Cortex of kidney (tissue), 1 donor: ENCODE measurements at regions not wholly inside any gene's neighbourhood (a gene's known extent, or its start where the extent isn't known, plus 50 kb on each side); places are given as distances from the start of the nearest gene placed in this dataset.
A peak's percentile ranks its signal among the peaks of the same experiment; 100 is the strongest.
"Not testable (repeated sequence)": the region's sequence is repeated elsewhere in the genome, so short reads cannot be mapped to it uniquely, and the experiment has no call there.

Source experiments
- DNase-seq: peaks from one replicate; lab custom pipeline; 2025; lab: John Stamatoyannopoulos, UW

DNA sequence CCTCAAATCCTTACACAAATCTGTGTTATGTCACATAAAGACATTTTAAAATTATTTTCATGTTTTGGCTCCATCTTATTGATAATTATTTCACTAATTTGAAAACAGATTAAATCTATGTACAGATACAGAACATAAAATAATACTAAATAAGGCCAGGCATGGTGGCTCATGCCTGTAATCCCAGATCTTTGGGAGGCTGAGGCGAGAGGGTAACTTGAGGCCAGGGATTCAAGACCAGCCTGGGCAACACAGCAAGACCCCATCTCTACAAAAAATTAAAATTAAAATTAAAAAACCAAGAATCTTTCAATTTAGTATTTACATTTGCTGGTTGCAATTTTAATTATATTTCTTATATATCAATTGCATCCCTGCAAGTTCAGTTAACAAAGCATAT is 246.4 kb upstream of the MKLN1 start:
- DNase-seq = no peak

DNA sequence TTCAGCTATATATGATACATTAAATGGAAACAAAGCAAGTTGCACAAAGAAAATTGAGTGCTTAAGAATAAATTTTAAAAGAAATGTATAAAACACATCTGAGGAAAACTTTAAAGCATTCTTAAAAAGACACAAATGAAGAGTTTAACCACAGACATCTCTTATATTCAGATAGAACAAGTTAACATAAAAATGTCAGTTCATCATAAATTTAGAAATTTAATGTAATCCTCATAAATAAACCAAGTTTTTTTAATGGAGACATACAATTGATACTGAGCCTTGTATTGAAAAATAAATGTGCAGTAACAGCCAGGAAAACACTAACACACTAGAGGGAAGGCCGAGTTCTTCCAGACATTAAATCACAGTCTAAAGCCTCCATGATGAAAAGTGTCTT is 243.9 kb upstream of the MKLN1 start:
- no peak for DNase-seq

DNA sequence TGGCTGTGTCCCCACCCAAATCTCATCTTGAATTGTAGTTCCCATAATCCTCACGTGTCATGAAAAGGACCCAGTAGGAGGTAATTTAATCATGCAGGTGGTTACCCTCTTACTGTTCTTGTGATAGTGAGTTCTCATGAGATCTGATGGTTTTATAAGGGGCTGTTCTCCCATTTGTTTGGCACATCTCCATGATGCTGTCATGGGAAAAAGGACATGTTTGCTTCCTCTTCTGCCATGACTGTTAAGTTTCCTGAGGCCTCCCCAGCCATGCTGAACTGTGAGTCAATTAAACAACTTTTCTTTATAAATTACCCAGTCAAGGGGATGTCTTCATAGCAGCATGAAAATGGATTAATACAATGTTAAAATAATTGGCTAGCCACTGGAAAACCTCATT is 243.3 kb upstream of the MKLN1 start:
- not testable (repeated sequence) for DNase-seq

DNA sequence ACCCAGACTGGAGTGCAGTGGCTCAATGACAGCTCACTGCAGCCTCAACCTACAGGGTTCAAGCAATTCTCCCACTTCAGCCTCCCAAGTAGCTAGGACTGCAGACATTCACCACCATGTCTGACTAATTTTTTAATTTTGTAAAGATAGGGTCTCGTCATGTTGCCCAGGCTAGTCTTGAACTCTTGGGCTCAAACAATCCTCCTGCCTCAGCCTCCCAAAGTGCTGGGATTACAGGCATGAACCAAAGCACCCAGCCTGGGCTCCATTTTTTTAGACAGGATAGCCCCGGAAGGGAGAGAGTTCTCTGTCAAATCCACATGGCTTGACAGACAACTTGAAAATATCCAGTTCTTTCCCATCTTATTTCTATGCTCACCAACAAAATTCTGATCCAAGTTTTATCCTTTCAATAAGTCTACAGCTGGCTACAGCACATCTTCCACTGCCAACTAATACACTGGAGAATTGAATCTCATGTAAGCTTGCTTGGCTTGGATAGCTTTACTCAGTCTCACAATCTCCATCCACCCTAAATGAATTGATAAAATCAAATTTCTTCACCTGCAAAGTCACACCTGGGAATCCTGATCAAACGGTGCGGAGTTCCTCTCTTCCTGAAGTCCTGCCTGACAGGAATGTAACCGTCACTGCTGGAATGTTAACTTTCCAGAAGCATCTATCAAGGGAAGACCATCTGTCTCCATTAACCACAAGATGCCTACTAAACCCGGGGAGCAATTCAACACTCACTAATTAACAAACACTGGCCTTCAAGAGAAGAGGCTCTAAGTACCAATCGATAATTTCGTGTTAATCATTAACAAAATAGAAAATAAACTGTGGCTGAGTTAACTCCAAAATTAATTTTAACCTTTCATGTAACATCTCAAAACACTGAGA is 239.7 kb upstream of the MKLN1 start:
- no peak for DNase-seq

DNA sequence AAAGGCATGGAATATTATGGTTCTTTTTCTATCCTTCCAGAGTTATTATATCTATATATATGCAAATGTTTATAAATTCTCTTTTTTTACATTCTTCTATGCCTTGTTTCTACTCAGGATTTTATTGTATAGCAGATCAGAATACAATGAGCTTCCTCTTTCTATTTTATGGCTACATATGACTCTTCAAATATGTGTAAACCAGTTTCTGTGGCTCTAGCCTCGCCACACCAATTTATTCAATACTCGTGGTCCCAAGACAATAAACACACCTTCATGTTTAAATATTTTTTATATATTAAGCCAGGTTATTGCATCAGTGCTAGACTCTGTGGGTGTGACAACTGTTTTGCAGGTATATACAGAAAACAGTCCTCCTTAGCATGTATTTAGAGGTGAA is 237.5 kb upstream of the MKLN1 start:
- no peak for DNase-seq

DNA sequence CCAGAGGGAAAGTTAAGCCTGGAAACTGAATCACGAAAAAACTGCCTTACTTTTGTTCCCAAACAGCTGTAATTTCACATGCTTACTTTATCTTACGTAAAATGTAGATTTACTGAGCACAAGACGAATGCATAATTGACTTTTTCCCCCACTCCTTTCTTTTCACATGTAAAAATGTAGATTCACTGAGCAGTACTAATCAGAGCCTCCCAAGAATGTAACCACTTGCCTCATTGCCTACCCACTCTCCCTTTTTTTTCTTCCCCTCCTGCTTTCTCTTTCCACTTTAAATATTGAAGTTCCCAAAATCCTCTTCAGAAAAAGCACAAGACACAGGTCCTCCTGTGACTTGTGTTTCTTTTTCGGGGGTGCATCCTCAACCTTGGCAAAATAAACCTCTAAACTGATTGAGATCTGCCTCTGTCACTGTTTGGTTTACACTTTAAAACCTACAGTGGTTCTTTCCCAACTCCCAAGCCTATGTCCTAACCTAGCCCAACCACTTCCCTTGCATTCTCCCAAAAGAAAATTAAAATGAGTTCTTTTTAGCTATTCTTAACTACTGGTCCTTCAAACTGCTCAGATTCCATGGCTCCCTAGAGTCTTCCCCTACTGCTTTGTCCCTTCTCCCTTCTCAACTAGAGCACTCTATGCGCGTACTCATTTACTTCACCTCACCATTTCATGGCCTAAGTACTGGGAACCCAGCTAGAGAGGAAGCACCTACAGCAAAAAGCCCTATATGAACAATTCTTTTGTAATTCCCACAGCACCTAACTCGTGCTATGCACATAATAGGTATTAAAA is 236.6 kb upstream of the MKLN1 start:
- no peak for DNase-seq

DNA sequence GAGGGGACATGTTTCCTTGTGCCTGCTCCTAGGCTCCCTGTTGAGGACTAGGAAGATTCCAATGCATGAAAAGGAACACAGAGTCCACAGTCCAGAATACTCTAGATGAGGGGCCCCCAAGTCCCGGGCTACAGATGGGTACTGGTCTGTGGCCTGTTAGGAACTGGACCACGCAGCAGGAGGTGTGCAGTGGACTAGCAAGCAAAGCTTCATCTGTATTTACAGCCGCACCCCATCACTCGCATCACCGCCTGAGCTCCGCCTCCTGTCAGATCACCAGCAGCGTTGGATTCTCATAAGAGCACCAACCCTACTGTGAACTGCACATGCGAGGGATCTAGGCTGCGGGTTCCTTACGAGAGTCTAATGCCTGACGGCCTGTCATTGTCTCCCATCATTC is 233.0 kb upstream of the MKLN1 start:
- DNase-seq = no peak

DNA sequence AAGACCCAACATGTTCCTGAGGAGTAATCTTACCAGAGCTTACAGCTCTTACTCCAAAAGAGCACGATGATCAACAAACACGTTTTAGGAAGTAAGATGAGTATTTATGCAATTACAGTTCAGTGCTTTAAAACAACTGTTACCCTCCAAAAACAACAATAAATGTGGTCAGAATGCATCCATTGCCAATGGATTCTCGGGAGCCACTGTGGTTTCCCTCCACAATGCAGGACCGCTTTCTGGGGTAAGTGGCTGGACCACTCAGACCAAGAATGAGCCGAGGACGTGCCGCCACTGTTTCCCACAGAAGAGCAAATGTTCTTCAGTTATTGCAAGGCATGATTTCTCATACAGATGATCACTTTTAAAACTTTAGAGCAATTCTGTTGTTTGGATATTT is 232.3 kb upstream of the MKLN1 start:
- DNase-seq = no peak

DNA sequence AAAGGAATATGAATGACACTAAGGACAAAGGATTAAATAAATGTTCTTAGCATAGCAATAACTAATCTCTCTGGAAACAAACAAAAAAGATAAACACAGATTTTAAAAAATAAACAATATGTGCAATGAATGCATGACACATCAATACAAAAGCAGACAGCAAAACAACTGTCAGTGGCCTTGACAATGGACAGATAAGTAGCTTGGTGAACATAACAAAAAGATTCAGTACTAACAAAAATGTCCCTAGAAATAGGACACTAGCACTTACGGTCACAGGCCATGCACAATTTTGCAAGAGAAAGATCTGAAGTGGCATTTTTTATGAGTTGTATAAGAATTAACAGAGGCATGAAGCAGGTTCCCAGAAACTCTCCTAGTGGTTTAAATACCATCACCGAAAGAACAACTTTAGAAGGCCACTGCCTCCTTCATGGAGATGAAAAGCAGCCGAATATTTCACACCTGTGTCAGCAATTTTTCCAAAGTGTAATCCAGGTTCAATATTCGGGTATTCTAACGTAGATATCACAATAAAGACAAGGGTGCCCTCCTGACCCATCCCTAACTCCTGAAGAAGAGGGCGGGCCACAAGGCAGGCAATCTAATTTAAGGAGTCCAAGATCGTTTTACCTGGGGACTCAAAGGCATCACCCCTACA is 231.3 kb upstream of the MKLN1 start:
- DNase-seq = no peak

DNA sequence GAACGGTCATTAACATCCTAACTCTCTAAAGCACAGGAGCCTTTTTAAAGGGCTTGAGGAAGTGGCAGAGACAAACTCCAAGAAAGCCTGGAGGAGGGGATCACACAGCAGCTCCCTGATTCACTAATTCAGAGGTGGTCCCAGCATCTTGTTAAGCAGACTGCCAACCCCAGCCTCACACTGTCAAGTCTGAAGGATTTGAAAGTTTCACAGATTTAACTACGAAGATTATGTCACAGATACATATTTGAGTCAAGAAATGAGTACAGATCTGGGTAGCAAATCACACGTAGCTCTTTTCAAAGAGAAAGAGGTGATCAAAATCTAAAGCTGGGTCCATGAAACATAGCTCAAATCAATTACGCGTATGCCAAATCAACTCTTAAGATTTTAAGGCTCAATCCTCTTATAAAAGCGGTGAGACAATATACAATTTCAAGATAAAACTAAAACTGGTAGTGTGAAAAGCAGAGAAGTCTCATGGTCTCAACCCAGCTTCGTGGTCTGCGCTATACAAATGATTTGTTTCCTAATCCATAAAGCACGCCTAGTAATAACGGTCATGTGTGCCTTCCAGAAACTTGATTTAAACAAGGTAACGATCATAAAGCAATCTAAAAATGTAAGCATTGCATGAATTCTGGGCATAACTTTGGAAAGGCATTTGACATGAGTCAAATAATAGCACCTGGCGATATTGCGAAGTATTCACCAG is 229.9 kb upstream of the MKLN1 start:
- DNase-seq = no peak

DNA sequence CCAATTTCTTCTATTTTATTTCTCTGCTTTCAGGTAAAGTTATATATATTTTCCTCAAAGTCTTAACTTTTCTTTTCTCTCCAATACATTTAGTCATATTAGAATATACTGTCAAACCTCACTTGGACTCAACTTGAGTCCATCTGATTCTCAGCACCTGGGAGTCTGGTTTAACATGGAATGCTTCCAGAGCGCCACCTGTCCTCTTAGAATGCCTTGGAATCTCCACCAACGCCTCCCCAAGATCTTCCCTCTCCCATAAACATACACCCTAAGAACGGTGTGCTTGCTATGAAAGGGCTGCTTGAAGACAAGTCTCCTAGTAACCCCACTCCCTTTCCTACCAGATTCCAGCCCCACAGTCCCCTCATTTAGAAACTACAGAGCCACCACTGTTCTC is 229.1 kb upstream of the MKLN1 start:
- no peak for DNase-seq

DNA sequence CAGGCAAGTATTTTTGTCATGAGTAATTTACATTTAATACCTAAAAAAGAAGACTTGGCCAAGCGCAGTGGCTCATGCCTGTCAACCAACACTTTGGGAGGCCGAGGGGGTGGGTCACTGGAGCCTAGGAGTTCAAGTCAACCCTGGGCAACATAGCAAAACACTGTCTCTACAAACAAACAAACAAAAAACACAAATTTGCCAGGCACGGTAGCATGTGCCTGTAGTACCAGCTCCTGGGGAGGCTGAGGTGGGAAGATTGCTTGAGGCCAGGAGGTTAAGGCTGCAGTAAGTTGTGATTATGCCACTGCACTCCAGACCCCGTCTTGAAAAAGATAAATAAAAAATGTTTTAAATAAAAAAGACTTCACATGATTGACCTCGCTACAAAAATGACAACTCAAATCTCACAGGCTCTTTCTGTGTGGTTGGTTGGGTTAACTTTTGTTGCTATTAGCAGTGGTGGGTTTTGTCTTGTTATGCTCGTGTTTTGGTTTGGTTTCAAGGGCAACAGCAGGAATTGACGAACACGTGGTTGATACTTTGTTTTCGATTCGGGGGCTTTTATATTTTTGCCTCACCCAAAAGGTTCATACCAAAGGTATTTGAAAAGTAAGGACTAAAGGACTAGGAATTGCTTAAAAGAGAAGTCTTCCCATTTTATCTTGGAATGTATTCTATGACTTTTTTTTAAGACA is 227.2 kb upstream of the MKLN1 start:
- no peak for DNase-seq

DNA sequence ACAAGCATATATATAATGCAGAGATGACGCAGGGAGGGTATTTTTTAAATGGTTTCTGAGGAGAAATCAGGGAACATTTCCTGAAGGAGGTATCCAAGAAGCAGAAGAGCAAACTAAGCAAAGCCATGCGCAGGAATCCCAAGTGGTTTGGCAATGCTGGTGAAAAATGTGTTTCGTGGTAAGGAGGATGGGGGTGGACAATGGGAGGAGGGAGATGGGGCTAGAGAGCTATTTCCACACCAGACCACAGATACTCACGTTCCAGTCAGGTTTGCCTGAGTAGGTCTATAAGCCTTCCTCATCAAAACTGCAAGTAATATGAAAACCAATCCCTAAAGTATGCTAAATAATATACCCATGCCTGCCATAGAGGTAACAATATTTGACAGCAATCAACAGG is 223.7 kb upstream of the MKLN1 start:
- no peak for DNase-seq

DNA sequence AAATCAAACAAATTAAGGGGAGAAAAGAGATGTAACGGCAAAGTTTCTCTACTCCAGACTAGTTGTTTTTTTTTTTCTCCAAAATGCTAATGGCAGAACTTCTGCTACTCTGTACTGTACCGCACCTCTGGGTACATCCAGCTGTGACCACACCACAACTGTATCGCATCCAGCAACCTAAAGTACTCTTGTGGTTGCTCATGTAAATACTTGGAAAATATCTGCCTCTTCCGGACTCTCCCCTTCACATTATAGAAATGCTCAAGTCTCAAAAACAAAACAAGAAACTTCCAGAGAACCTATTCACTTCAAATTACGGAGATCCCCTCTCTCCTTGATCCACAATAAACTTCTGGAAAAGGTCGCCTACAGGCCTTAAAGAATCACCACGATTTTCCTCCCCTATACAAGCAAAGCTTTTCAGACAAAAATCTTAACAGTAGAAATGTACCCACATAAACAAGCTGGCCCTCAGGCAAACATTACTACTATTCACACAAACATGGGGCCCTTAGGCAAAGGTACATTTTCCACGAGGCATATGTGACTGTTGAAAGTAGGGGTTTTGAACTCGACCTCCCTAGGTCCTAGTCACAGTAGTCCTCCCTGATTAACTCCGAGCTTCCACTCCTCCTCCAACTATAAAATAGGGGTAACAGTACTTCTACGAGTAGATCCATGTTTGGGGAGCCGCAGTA is 222.9 kb upstream of the MKLN1 start:
- DNase-seq = no peak

DNA sequence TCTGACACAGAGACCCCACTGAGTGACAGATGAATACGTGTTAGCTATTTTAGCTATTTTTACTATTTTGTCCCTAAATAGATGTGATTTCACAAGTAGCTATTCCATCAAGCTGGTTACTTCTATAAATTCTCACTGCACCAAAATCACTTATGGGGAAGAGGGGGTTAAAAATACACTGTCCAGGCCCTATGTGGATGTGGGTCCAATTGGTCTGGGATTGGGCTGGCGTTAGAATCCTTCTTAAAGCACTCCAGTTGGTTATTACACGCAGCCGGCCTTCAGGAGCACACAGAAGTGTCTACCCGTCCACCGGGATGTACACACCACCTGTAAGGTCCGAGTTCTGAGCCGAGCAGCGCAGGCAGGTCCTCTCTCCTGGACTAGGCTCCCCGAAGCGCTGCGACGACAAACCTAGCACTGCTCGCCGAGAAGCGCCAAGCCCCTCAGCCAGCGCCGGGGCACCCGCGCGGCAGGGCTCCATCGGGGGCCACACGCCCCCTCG is 222.3 kb upstream of the MKLN1 start:
- no peak for DNase-seq

DNA sequence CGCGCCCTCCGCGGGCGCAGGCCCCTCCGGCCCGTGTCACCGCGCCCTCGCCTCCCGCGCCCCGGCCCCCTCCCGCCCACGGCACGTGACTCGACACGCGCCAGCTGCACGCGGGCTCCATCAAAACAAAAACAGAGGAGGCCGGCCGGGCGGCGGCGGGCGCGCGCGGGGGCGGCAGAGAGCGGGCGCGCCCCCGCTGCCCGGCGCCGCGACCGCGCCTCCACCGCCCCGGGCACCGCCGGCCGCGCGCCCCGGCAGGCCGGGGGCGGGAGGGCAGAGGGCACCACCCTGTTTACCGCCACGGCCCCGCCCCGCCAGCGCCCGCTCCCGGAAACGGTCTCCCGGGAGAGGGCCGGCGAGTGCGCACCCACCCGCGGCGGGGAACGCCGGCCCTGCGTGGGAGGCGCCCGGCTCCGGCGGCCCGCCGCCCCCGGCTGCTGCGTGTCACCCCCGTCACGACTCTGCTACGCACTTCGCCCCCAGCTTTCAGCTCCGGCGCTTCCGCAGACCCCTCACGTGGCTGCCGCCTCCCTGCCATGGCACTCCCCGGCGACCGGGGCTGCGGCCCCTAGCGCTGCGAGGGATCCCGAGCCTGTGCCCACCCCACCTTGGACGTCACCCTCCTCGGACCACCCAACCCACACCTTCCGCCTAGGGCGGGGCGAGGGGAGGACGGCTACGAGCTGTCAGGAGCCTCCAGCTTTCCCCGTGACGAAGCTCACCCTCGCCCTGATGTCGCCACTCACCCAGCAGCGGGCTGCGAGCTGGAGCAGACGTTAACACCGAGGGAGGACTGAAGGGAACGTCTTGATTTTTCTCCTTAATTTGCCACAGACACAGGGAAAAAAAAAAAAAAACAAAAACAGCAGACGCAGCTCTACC is 221.6 kb upstream of the MKLN1 start:
- peak; percentile 17 for DNase-seq

DNA sequence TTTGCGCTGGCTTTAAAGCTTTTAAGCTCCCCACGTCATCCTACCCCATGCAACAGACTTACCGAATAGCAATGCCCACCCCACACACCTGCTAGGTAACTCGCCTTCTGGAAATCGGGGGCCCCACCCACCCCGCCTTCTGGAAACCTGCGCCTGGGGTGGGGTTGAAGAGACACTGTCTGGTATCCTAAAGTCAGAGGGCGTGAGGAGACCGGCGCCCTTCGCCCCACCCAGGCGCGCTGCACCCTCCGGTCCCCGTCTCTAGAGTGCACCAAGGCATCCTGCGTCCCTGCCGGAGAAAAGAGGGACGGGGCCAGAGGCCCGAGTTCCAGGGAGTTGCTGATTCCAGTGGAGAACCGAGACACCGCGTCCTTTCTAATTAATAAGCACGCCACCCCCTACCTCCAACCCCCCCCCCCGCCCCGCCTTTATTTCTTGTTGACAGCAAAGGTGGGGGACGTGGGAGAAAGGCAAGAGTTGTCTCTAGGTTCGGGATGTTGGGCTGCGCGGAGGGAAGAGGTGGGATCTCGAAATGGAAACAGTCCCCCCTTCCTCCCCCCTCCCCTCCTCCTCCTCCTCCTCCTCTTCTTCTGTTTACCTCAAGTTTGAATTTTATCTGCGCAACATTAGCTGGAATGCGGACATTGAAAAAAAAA is 220.9 kb upstream of the MKLN1 start:
- peak; percentile 23 for DNase-seq

DNA sequence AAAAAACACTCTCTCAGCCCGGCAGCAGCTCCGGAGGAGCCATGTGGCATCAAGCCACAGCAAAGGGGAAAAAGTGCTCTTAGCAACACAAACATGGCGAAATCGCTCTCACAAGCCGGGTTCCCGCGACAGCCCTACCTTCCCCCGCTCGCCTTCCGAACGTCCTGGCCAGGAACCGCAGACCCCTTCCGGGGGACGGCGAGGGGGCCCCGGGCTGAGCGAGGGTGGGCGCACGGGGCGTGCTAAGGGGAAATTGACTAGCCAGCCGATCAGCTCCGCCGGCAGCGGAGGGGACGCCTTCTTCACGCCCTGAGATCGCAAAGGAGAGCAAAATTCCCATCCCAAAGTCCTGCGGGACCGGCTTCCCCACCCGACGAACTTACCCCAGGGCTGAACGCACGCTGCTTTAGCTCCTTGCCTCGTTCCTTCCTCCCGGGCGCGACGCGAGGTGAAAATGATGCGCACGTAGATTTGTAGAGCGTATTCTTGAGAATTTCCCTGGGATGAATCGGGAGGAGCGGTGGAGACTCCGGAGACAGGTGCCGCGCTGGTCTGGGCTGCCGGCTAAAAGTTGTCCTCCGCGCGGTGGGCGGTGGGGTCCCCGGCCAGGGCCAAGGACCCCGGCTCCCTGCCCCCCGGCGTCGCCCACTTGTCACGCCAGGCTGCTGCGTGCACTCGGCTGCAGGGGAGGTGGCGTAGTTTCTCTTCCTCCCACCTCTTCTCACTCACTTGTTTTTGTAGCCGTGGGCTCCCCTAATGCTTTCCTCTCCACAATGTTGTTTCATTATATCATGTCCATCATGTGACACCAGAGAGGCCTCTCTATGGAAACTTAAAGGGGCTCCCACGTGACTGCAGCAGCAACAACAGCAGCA is 220.1 kb upstream of the MKLN1 start:
- no peak for DNase-seq
